PC-3 (cell line): ENCODE measurements at regions not wholly inside any gene's neighbourhood (a gene's known extent, or its start where the extent isn't known, plus 50 kb on each side); places are given as distances from the start of the nearest gene placed in this dataset.

ENCODE experiments used
- ATAC-seq: fragments of 200-7000 bp; cut with Tn5 transposase; 2 replicates; pipeline ENCODE4 v1.9.1; 2020; ENCODE audit warnings: mild to moderate bottlenecking, moderate library complexity
- BruUV-seq: library from RNA; stranded (reverse); fragments of 400-500 nt; replicated peaks from 2 replicates; lab custom pipeline; 2021; lab: Mats Ljungman, UMichigan
- CTCF ChIA-PET: fragments of 300-600 bp; sonication (Branson Sonifier 250); formaldehyde crosslinking; loops from one replicate; lab custom pipeline; 2022; ENCODE audit warnings: antibody characterized with exemption; lab: Charles Lee
- POLR2A ChIA-PET: fragments of 300-600 bp; sonication (Branson Sonifier 250); formaldehyde crosslinking; loops from one replicate; lab custom pipeline; 2022; ENCODE audit warnings: antibody characterized with exemption; ENCODE audit not compliant: unreplicated experiment; lab: Charles Lee
- DNase-seq: peaks from one replicate; pipeline ENCODE4 v3.0.0-alpha.2; 2015
- H2AFZ ChIP-seq: fragments of 300-600 bp; sonication (generic); 2 replicates; pipeline ENCODE4 v1.6.0; 2016; ENCODE audit warnings: antibody characterized with exemption, low read length
- H3F3A ChIP-seq: fragments of 300-600 bp; sonication (generic); one replicate; pipeline ENCODE4 v1.6.0; 2017; ENCODE audit warnings: antibody characterized with exemption, low read length, control low read depth, mild to moderate bottlenecking; ENCODE audit not compliant: unreplicated experiment
- H3K27ac ChIP-seq: fragments of 300-600 bp; sonication (generic); 2 replicates; pipeline ENCODE4 v1.5.1; 2016; ENCODE audit warnings: mild to moderate bottlenecking, low read length
- H3K27me3 ChIP-seq: fragments of 300-600 bp; sonication (generic); 2 replicates; pipeline ENCODE4 v1.6.1; 2016; ENCODE audit warnings: low read length, mixed read lengths
- H3K36me3 ChIP-seq: fragments of 300-600 bp; sonication (generic); 2 replicates; pipeline ENCODE4 v1.6.1; 2016; ENCODE audit warnings: low read depth, mixed run types, low read length, mixed read lengths
- H3K4me1 ChIP-seq: fragments of 300-600 bp; sonication (generic); 2 replicates; pipeline ENCODE4 v1.5.1; 2016; ENCODE audit warnings: low read length; ENCODE audit not compliant: insufficient read depth
- H3K4me2 ChIP-seq: fragments of 300-600 bp; sonication (generic); 2 replicates; pipeline ENCODE4 v1.6.0; 2016; ENCODE audit warnings: low read length
- H3K4me3 ChIP-seq: fragments of 300-600 bp; sonication (generic); 2 replicates; pipeline ENCODE4 v1.5.1; 2016; ENCODE audit warnings: mild to moderate bottlenecking, low read length, mixed read lengths
- H3K79me2 ChIP-seq: fragments of 300-600 bp; sonication (generic); 2 replicates; pipeline ENCODE4 v1.6.1; 2017; ENCODE audit warnings: low read length, mixed read lengths
- H3K9ac ChIP-seq: fragments of 300-600 bp; sonication (generic); 2 replicates; pipeline ENCODE4 v1.6.0; 2016; ENCODE audit warnings: mild to moderate bottlenecking, low read length
- H3K9me2 ChIP-seq: fragments of 300-600 bp; sonication (generic); replicated peaks from 2 replicates; pipeline ENCODE4 v1.6.1; 2016; ENCODE audit warnings: mixed run types, low read length, mixed read lengths
- H3K9me3 ChIP-seq: fragments of 300-600 bp; sonication (generic); 2 replicates; pipeline ENCODE4 v1.6.1; 2016; ENCODE audit warnings: low read length, mixed read lengths
- H4K20me1 ChIP-seq: fragments of 300-600 bp; sonication (generic); 2 replicates; pipeline ENCODE4 v1.6.1; 2016; ENCODE audit warnings: low read length, mixed read lengths
- CTCF ChIP-seq: fragments of 300-600 bp; sonication (generic); conservative IDR thresholded peaks from 2 replicates; pipeline ENCODE4 v1.5.1; 2017; ENCODE audit warnings: antibody characterized with exemption, low read depth, mild to moderate bottlenecking, low read length
- EZH2 ChIP-seq: fragments of 300-600 bp; sonication (generic); IDR thresholded peaks from one replicate; pipeline ENCODE4 v1.6.1; 2017; ENCODE audit warnings: antibody characterized with exemption, mild to moderate bottlenecking, low read length; ENCODE audit not compliant: unreplicated experiment
- EZH2phosphoT487 ChIP-seq: fragments of 300-600 bp; sonication (generic); IDR thresholded peaks from 2 replicates; pipeline ENCODE4 v1.6.1; 2018; ENCODE audit warnings: mild to moderate bottlenecking, antibody characterized with exemption, low read length, borderline replicate concordance
- intact Hi-C: fragments of 100-400 bp; cut with micrococcal nuclease; formaldehyde crosslinking; loops from 2 replicates; pipeline ENCODE4 v1.9.0; 2023

- no peak overlapping the region for H3K4me2 ChIP-seq
- TF ChIP-seq CTCF (no peak), EZH2phosphoT487 (no peak), EZH2 (no peak)
- DNase-seq (no peak), ATAC-seq (no peak)
- H3K9me2 ChIP-seq: no peaks in the 10 kb centered on the region
- no peak overlapping the region for H3K27ac ChIP-seq
- CTCF ChIA-PET: no interaction called here
- H2AFZ ChIP-seq: no peak overlapping the region
- no peaks in the 10 kb centered on the region for H4K20me1 ChIP-seq
- peaks cover 9% of the 10 kb centered on the region; the same call in 1 of the 2 replicates for H3K9me3 ChIP-seq
- H3K36me3 ChIP-seq: peaks cover 10% of the 10 kb centered on the region; the same call in 1 of the 2 replicates
- H3K9ac ChIP-seq: no peak overlapping the region
- POLR2A ChIA-PET: no interaction called here
- no peaks in the 10 kb centered on the region for H3K27me3 ChIP-seq
- BruUV-seq: no TSS peak
- no peaks in the 10 kb centered on the region for H3F3A ChIP-seq
- no peak overlapping the region for H3K4me3 ChIP-seq
- intact Hi-C loops: no loop called here
- no peaks in the 10 kb centered on the region for H3K4me1 ChIP-seq
- H3K79me2 ChIP-seq: no peaks in the 10 kb centered on the region
Observed at GRCh38 chr5:92874790-92875189, 706.2 kb downstream of the NR2F1-AS1 start.

DNA sequence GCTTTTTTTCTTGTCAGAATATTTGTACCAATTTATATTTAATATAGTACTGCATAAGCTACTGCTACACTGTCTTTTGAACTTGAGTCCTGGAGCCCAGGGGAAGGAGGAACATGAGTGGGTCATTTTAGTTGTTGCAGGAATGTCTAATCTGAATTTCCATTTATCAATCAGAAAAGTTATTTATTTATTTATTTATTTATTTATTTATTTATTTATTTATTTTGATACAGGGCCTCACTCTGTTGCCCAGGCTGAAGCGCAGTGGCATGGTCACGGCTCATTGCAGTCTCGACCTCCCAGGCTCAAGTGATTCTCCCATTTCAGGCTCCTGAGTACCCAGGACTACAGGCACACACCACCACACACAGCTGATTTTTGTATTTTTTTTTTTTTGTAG lies 712.6 kb downstream of the NR2F1-AS1 start:
- H3K79me2 ChIP-seq: no peaks in the 10 kb centered on the region
- H3K4me3 ChIP-seq: no peak overlapping the region
- no peak for ATAC-seq
- no TSS peak for BruUV-seq
- no peaks in the 10 kb centered on the region for H3K9me3 ChIP-seq
- H3K9ac ChIP-seq: no peak overlapping the region
- POLR2A ChIA-PET: no interaction called here
- CTCF ChIA-PET: no interaction called here
- H3K27ac ChIP-seq: no peak overlapping the region
- no peaks in the 10 kb centered on the region for H4K20me1 ChIP-seq
- no peaks in the 10 kb centered on the region for H3F3A ChIP-seq
- no peaks in the 10 kb centered on the region for H3K36me3 ChIP-seq
- TF ChIP-seq EZH2phosphoT487 (no peak), EZH2 (no peak), CTCF (no peak)
- no peaks in the 10 kb centered on the region for H3K9me2 ChIP-seq
- no peak for DNase-seq
- H3K27me3 ChIP-seq: no peaks in the 10 kb centered on the region
- H3K4me2 ChIP-seq: no peak overlapping the region
- H2AFZ ChIP-seq: no peak overlapping the region
- H3K4me1 ChIP-seq: no peaks in the 10 kb centered on the region
- intact Hi-C loops: no loop called here

DNA sequence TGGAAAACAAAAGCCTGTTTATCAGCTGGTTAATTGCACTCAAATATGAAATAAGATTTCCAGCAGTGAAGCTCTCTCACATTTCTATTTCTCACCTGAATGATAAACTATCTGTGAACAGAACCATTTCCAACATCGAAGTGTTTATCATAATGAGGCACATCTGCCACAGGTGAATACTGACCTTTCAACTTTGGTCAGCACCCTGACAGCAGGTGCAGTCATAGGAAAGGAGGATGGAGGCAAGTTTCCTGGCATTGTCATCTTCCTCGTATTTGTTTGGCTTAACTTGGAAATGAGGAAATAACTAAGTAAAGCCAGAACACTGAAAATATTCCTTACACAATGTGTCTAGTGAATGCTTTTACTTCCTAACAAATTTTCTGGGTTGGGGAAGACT lies 716.4 kb downstream of the NR2F1-AS1 start:
- Histone ChIP-seq H3K27ac (no peak overlapping the region), H4K20me1 (no peaks in the 10 kb centered on the region), H2AFZ (no peak overlapping the region), H3K79me2 (no peaks in the 10 kb centered on the region), H3K36me3 (no peaks in the 10 kb centered on the region), H3F3A (no peaks in the 10 kb centered on the region), H3K4me2 (no peak overlapping the region), H3K9ac (no peak overlapping the region), H3K4me1 (no peaks in the 10 kb centered on the region), H3K27me3 (no peaks in the 10 kb centered on the region), H3K4me3 (no peak overlapping the region), H3K9me3 (no peaks in the 10 kb centered on the region), H3K9me2 (no peaks in the 10 kb centered on the region)
- DNase-seq (no peak), ATAC-seq (no peak)
- ChIA-PET POLR2A (no interaction called here), CTCF (interaction anchor here (0.6 kb wide), 1 partner anchor 719 kb away, joined by 3 read pairs; no protein-coding TSS in a partner anchor)
- intact Hi-C loops: no loop called here
- no TSS peak for BruUV-seq
- TF ChIP-seq EZH2 (no peak), EZH2phosphoT487 (no peak), CTCF (no peak)
